ENCODE measurements at regions not wholly inside any gene's neighbourhood (a gene's known extent, or its start where the extent isn't known, plus 50 kb on each side); places are given as distances from the start of the nearest gene placed in this dataset.

- no peak for TF ChIP-seq CTCF (conservative IDR thresholded peaks at IDR 0.05; ENCODE audit: low read depth, low read length)
- no peak for TF ChIP-seq EZH2 (IDR thresholded peaks at IDR 0.05; ENCODE audit: low read length, unreplicated experiment)
Measured at GRCh38 chr14:53748691-53749090, 207.9 kb downstream of the BMP4 start.

Data from PC-3 (cell line).